ENCODE measurements at regions not wholly inside any gene's neighbourhood (a gene's known extent, or its start where the extent isn't known, plus 50 kb on each side); places are given as distances from the start of the nearest gene placed in this dataset.

- no peak overlapping the region for H3K4me3 ChIP-seq
- H3K27me3 ChIP-seq (replicated peaks in 1 of 7): peaks cover 0 to 5% (median 0%) of the 10 kb centered on the region in 7 donors
- H3K9me3 ChIP-seq: peaks cover 8 to 40% (median 25%) of the 10 kb centered on the region in 8 donors
- no peaks in the 10 kb centered on the region for H3K36me3 ChIP-seq
- no peaks in the 10 kb centered on the region for H3K4me1 ChIP-seq
- WGBS, 5 donors: 76 to 87% (median 81%) methylated on average over 6 of the region's 6 CpGs
- TF ChIP-seq POLR2AphosphoS5 (IDR thresholded peaks at IDR 0.05) (no peak), CTCF (IDR thresholded peaks at IDR 0.05 in 8 of 11, conservative IDR thresholded peaks at IDR 0.05 in 3 of 11) (no peak), POLR2A (IDR thresholded peaks at IDR 0.05) (no peak)
- no peak for DNase-seq
- H3K27ac ChIP-seq: no peak overlapping the region
- intact Hi-C loops (cut with DNase I; ENCODE audit: low total_unique reads): no loop called here
Observed at GRCh38 chr12:127174881-127175280, 1092.1 kb upstream of the TMEM132C start.

DNA sequence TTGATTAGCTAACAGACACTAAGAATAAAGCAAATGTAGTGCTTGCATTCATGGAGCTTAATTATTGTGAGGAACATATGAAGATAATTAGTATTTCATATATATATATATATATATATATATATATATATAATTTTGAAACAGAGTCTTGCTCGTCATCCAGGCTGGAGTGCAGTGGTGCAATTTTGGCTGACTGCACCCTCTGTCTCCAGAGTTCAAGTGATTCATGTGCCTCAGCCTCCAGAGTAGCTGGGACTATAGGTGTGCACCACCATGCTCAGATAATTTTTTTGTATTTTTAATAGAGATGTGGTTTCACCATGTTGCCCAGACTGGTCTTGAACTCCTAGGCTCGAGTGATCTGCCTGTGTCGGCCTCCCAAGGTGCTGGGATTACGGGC, 1091.6 kb upstream of the TMEM132C start:
- TF ChIP-seq POLR2A (IDR thresholded peaks at IDR 0.05): no peak
- no peak for TF ChIP-seq CTCF (IDR thresholded peaks at IDR 0.05 in 8 of 11, conservative IDR thresholded peaks at IDR 0.05 in 3 of 11)
- no peak for TF ChIP-seq POLR2AphosphoS5 (IDR thresholded peaks at IDR 0.05)
- H3K36me3 ChIP-seq: no peaks in the 10 kb centered on the region
- H3K27ac ChIP-seq: no peak overlapping the region
- peaks cover 0 to under 1% (median 0%) of the 10 kb centered on the region in 7 donors for H3K27me3 ChIP-seq (replicated peaks in 1 of 7)
- no peak for DNase-seq
- H3K4me1 ChIP-seq: no peaks in the 10 kb centered on the region
- 80 to 94% (median 89%) methylated on average over 4 of the region's 4 CpGs for WGBS, 5 donors
- peaks cover 8 to 40% (median 25%) of the 10 kb centered on the region in 8 donors for H3K9me3 ChIP-seq
- H3K4me3 ChIP-seq: no peak overlapping the region
- intact Hi-C loops (cut with DNase I; ENCODE audit: low total_unique reads): no loop called here

GRCh38 chr12:127176804-127177203, 1090.2 kb upstream of the TMEM132C start:
- 84 to 95% (median 89%) methylated on average over 4 of the region's 4 CpGs for WGBS, 5 donors
- Histone ChIP-seq H3K9me3 (peaks cover 8 to 40% (median 25%) of the 10 kb centered on the region in 8 donors), H3K27ac (no peak overlapping the region), H3K36me3 (no peaks in the 10 kb centered on the region), H3K4me3 (no peak overlapping the region), H3K4me1 (no peaks in the 10 kb centered on the region), H3K27me3 (replicated peaks in 1 of 7) (no peaks in the 10 kb centered on the region)
- DNase-seq: no peak
- intact Hi-C loops (cut with DNase I; ENCODE audit: low total_unique reads): no loop called here
- no peak for TF ChIP-seq POLR2A (IDR thresholded peaks at IDR 0.05)
- TF ChIP-seq CTCF (IDR thresholded peaks at IDR 0.05 in 8 of 11, conservative IDR thresholded peaks at IDR 0.05 in 3 of 11): no peak
- TF ChIP-seq POLR2AphosphoS5 (IDR thresholded peaks at IDR 0.05): no peak

- Histone ChIP-seq H3K27ac (no peak overlapping the region), H3K4me1 (no peaks in the 10 kb centered on the region), H3K9me3 (peaks cover 8 to 35% (median 24%) of the 10 kb centered on the region in 8 donors), H3K27me3 (replicated peaks in 1 of 7) (no peaks in the 10 kb centered on the region), H3K4me3 (no peak overlapping the region), H3K36me3 (no peaks in the 10 kb centered on the region)
- TF ChIP-seq POLR2AphosphoS5 (IDR thresholded peaks at IDR 0.05) (no peak), CTCF (IDR thresholded peaks at IDR 0.05 in 8 of 11, conservative IDR thresholded peaks at IDR 0.05 in 3 of 11) (no peak), POLR2A (IDR thresholded peaks at IDR 0.05) (no peak)
- WGBS, 5 donors: 81 to 91% (median 87%) methylated on average over 5 of the region's 5 CpGs
- DNase-seq: no peak
- intact Hi-C loops (cut with DNase I; ENCODE audit: low total_unique reads): no loop called here
Observed at GRCh38 chr12:127178052-127178451, 1088.9 kb upstream of the TMEM132C start.
